ENCODE measurements at regions not wholly inside any gene's neighbourhood (a gene's known extent, or its start where the extent isn't known, plus 50 kb on each side); places are given as distances from the start of the nearest gene placed in this dataset.

DNA sequence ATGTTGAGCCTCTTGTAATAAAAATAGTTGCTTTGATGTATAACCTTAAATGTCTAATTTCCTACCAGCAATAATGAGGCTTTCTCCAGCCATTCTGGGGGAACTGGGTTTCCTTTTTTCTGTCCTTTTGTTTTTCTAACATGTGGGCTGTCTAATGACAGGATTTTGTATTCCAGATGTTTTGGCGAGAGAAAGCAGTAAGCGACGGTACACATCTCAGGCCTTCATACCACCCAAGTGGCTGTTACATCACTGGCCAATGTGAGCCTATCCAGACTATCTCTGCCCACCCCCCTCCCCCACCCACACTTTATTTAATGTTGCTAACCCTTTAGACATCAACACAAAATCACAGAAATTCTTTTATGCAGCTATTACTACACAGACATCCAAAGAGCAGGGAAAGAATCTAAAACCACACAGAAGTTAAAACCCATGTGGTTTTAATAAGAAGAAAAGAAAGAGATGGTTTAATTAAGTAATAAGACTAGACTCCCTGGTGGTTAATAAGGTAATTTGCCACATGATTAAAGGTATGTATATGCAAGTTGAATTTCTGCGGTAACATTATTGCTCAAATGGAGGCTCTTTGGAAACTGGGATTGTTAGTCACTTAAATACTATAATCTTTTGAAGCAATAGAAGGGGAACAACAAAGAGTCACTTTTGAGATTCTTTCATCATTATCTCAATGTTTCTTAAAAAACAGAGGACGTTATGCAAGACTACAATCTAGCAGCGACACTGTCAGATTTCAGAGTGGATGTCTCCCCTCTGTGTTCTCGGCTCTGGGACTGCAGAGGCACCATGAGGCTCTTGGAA lies 365.1 kb downstream of the ENC1 start:
- no peak for DNase-seq (ENCODE audit: extremely low read depth in 1 of 2, low read depth in 1 of 2)

DNA sequence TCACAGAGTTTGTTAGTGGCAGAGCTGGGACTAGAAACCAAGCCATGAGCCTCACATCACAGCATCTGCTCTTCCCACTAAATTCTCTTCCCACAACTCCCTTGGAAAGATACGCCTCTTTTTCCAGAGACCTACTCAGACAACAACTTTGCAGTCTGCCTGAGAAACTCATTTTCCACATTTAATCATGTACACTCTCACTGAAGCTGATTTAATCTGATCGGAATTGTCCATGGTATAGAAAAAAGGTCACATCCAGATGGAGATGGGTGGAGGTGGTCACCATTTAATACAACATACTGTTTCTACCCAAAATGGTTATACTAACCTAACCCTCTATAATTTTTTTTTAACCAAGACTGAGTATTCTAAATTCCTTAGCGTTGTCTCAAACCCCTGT lies 366.2 kb downstream of the ENC1 start:
- no peak for DNase-seq (ENCODE audit: extremely low read depth in 1 of 2, low read depth in 1 of 2)

- no peak for DNase-seq (ENCODE audit: extremely low read depth in 1 of 2, low read depth in 1 of 2)
These were observed 367.6 kb downstream of the ENC1 start for GRCh38 chr5:74272831-74273451.

DNA sequence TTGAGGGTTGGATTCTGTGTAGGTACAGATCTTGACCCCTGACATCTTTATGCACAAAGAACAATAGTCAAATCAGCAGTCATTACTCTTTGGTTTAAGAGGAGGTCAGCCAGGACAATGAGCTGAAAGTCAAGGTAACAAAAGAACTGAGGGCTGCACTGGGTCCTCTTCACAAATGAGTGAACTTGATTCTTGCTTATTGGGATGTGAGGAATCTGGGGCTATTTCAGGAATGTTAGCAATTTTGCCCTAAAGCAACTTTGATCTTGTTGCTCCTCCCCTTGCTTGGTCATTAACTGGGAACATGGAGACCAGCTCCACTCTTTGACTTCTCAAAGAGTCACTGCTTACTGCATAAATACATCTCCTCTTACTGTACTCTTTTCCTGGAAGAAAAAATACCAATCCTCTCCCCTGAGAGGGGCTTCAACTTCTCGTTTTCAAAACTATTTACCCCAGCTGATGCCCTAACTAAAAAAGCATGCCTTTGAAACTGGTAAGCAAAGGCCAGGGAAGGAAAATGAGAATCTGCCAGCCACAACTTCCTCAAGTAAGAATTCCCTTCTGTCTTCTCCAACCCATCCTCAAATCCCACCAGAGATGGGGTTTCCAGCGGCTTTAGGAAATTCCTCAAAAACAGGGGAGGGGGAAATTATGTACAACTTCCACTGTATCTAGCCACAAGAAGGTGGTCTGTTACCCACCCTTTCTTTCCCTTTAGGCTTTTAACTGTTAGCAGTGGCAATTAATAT lies 368.3 kb downstream of the ENC1 start:
- DNase-seq (ENCODE audit: extremely low read depth in 1 of 2, low read depth in 1 of 2) = no peak

DNA sequence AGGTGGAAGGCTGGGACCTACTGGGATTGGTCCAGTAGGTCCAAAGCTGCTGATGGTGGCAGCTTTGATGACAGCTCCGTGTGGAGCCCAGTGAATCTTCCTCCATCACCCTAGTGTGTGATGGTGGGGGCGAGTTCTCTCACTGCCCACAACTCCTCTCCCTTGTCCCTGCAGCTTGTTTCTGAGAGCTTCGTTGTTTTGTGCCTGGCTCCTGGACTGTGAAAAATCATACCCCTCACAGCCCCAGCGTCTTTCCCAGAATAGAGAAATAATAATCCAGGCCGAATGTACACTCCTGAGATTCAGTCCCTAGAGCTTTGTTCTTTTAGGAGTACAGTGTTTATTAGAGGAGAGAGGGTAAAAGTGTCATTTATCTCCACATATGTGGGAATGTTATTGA lies 372.2 kb downstream of the ENC1 start:
- no peak for DNase-seq (ENCODE audit: extremely low read depth in 1 of 2, low read depth in 1 of 2)

- no peak for DNase-seq (ENCODE audit: extremely low read depth in 1 of 2, low read depth in 1 of 2)
These were observed 373.7 kb downstream of the ENC1 start for GRCh38 chr5:74266836-74267235.

DNA sequence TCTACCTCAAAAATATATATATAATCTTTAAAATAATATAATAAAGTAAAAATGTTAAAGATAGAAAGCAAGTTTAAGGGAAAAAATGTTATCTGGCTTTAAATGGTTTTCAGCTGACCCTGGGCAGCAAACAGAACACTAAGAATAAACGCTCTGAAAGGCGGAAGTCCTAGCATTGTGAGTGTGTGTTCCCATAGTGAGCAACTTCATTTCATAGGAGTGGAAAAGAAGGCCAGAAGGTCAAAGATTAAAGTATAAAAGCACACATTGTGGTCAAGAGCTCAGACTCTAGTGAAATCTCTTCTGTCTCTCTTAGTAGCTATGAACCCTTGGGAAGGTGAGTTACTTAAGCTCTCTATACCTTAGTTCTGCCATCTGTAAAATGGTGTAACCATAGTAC lies 374.4 kb downstream of the ENC1 start:
- DNase-seq (ENCODE audit: extremely low read depth in 1 of 2, low read depth in 1 of 2) = no peak

- DNase-seq (ENCODE audit: extremely low read depth in 1 of 2, low read depth in 1 of 2) = no peak
These were observed 377.9 kb downstream of the ENC1 start for GRCh38 chr5:74262544-74263207.

DNA sequence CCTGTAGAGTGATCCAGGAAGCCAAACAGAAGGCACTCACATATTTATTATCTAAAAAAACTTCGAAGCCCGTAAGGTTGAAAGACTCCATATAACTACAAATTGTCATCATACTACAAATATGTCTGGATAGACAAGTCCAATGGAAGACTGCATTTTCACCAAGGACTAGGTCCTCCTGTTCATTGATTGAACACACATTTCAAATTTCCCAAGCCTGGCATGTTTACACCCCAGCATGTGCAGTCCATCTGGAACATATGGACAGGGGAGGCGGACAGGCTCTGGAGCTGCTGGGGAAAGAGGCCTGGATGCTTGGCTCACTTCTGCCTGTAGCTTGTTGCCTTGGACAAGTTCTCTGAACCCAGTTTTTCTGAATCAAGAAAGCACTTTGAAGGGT lies 378.7 kb downstream of the ENC1 start:
- DNase-seq (ENCODE audit: extremely low read depth in 1 of 2, low read depth in 1 of 2) = no peak

DNA sequence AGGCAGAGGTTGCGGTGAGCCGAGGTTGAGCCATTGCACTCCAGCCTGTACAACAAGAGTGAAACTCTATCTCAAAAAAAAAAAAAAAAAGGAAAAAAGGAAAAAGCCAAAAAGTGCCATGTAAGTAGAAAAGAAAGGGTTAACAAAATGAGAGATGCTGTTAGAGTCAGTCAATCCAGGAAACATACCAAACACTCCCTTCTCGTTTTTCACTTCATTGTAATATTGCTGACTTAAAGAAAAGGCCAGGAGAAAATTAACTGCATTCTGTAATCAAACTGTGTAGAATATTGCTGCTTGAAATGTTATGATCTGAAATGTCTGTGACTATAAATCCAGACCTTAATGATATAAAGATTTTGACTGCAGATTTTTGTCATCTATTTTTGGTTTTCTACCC lies 379.1 kb downstream of the ENC1 start:
- DNase-seq (ENCODE audit: extremely low read depth in 1 of 2, low read depth in 1 of 2) = no peak

- no peak for DNase-seq (ENCODE audit: extremely low read depth in 1 of 2, low read depth in 1 of 2)
These were observed 381.0 kb downstream of the ENC1 start for GRCh38 chr5:74259572-74259971.

DNA sequence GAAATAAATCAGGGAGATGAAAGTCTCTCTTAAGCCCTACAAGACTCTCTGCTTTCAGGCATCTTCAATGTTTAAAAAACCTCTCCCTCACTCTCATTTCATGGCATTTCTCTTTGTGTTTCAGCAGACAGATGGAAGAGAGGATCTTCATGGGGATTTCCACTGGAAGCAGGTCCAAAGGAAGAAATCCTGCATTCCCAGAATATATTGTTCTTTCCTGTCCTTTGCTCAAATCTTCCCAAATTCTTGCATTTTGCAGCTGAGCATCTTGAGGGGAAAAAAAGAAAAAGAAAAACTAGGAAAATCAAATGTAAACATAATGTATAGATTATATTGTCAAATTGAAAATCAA lies 382.2 kb downstream of the ENC1 start:
- no peak for DNase-seq (ENCODE audit: extremely low read depth in 1 of 2, low read depth in 1 of 2)

- no peak for DNase-seq (ENCODE audit: extremely low read depth in 1 of 2, low read depth in 1 of 2)
These were observed 382.7 kb downstream of the ENC1 start for GRCh38 chr5:74257645-74258313.

- no peak for DNase-seq (ENCODE audit: extremely low read depth in 1 of 2, low read depth in 1 of 2)
These were observed 383.4 kb downstream of the ENC1 start for GRCh38 chr5:74257060-74257527.

DNA sequence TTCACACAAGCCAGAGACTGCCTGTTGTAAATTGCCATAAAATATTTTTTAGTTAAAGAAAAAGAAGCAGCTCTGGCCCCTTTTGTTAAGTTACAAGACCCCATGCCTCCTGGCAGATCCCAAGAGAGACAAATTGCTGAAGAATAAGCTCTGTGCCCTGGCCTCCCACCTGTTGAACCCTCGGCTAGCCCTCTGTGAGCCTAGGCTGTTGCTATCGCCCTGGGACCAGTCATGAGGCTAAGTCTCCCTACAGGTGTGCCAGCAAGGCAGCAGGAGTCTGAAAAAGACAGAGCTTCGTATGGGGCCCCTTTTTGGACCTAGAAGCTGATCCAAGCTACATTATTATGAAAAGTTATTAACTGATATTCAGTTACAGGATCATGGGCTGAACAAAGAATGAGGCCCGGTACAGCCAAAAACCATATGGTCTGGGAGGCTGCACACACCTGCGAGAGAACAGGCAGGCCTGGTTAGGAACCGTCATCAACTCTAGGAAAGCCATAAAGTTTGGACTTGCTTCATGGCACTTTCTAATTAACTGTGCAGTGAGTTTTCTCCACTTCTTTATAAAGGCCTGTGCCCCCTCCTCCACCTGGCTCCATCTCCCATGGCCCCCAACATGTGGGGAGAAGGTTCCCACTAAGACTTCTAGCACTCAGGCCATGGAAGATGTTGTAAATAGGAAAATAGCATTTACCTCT lies 384.7 kb downstream of the ENC1 start:
- no peak for DNase-seq (ENCODE audit: extremely low read depth in 1 of 2, low read depth in 1 of 2)

- no peak for DNase-seq (ENCODE audit: extremely low read depth in 1 of 2, low read depth in 1 of 2)
These were observed 386.3 kb downstream of the ENC1 start for GRCh38 chr5:74254257-74254656.

DNA sequence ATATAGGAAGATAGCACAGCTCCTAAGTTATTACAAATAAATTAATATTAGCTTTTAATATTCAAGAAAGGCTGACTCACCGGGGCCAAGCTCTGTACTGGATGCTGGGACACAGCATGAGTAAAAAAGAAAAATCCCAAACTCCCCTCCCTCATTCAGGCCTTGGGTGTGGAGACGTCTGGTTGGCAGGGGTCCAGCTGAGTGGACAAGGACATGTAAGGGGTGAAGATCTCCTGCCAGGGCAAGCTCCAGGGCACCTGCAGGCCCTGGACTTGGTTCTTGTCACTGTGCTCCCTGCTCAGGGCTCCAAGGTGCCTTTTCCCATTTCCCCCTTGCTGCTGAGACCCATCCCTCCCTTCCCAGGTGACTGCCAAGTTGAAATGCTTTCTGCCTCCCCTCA lies 388.5 kb downstream of the ENC1 start:
- no peak for DNase-seq (ENCODE audit: extremely low read depth in 1 of 2, low read depth in 1 of 2)

- no peak for DNase-seq (ENCODE audit: extremely low read depth in 1 of 2, low read depth in 1 of 2)
These were observed 389.1 kb downstream of the ENC1 start for GRCh38 chr5:74251141-74252035.
